ENCODE measurements at regions not wholly inside any gene's neighbourhood (a gene's known extent, or its start where the extent isn't known, plus 50 kb on each side); places are given as distances from the start of the nearest gene placed in this dataset.

DNA sequence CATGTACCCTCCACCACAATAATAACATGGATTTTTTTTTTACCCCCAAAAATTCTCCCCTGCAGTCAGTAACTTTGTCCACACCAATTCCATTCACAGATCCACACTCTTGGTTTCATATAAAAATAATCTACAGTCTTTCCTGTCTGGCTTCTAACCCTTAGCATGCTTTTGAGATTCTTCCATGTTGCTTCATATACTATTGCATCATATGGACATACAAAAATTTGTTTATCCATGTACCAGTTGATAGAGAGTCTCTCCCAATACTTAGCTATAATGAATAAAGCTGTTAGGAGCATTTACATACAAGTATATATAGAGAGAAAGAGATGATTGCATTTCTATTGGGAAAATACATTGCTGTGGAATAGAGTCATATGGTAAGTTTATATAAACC is 575.0 kb downstream of the XPNPEP1 start:
- no peaks in the 10 kb centered on the region for H3K9me3 ChIP-seq (ENCODE audit: control insufficient read depth, low read depth, low read length)

More for the DNA sequence above, 575.0 kb downstream of the XPNPEP1 start:
- Histone ChIP-seq H4K8ac (replicated peaks; ENCODE audit: insufficient read length, low read depth, low read length) (no peak overlapping the region), H2BK12ac (ENCODE audit: insufficient read length, low read depth, low read length) (no peak overlapping the region), H3K4ac (ENCODE audit: low read depth, low read length) (no peak overlapping the region), H3K4me1 (ENCODE audit: insufficient read depth, low read length) (no peaks in the 10 kb centered on the region), H3T11ph (ENCODE audit: low read length) (no peak overlapping the region), H3K79me1 (ENCODE audit: insufficient read depth, low read depth, low read length, poor library complexity, severe bottlenecking) (no peaks in the 10 kb centered on the region), H3K27ac (ENCODE audit: insufficient read length, low read depth, low read length) (no peak overlapping the region), H3K14ac (ENCODE audit: insufficient read depth, low read length) (no peak overlapping the region), H4K91ac (ENCODE audit: insufficient read length, low read depth, low read length) (no peak overlapping the region), H2BK120ac (ENCODE audit: low read depth, low read length, poor library complexity, severe bottlenecking) (no peak overlapping the region), H2BK15ac (ENCODE audit: low read depth, low read length) (no peak overlapping the region), H4K20me1 (ENCODE audit: control insufficient read depth, insufficient read depth, insufficient read length) (no peaks in the 10 kb centered on the region), H3K56ac (ENCODE audit: insufficient read length, low read depth, low read length) (no peak overlapping the region), H3K23ac (ENCODE audit: insufficient read length, low read depth, low read length) (no peak overlapping the region), H3K18ac (ENCODE audit: insufficient read length, low read depth, low read length) (no peak overlapping the region), H2BK5ac (ENCODE audit: insufficient read length, low read length) (no peak overlapping the region), H3K4me2 (ENCODE audit: insufficient read depth, insufficient read length, low read length) (no peak overlapping the region), H4K5ac (ENCODE audit: insufficient read length, low read depth, low read length) (no peak overlapping the region), H3K23me2 (ENCODE audit: insufficient read length, low read depth, low read length, poor library complexity, severe bottlenecking) (no peaks in the 10 kb centered on the region), H3K9ac (ENCODE audit: extremely low read depth, insufficient read length, low read length) (no peak overlapping the region), H2AFZ (ENCODE audit: low read length) (no peak overlapping the region), H3K27me3 (ENCODE audit: insufficient read depth, low read length) (no peaks in the 10 kb centered on the region), H2AK5ac (ENCODE audit: insufficient read length, low read length) (no peak overlapping the region), H3K79me2 (ENCODE audit: insufficient read depth, low read length) (no peaks in the 10 kb centered on the region), H2BK20ac (ENCODE audit: low read depth, low read length, poor library complexity, severe bottlenecking) (no peak overlapping the region)
- H3K27me3 Mint-ChIP-seq (ENCODE audit: low read depth), result no peaks in the 10 kb centered on the region
- DNase-seq, result no peak
- H3K9me3 Mint-ChIP-seq, result peaks cover 0 to 6% of the 10 kb centered on the region in 2 experiments; a peak in 2 of 5 replicates
- H3K4me1 Mint-ChIP-seq, result no peaks in the 10 kb centered on the region
- no peak overlapping the region for H3K27ac Mint-ChIP-seq
- no peaks in the 10 kb centered on the region for H3K36me3 Mint-ChIP-seq (ENCODE audit: insufficient read depth in 1 of 3, low read depth in 3 of 3)
- TF ChIP-seq, protein P1, sequence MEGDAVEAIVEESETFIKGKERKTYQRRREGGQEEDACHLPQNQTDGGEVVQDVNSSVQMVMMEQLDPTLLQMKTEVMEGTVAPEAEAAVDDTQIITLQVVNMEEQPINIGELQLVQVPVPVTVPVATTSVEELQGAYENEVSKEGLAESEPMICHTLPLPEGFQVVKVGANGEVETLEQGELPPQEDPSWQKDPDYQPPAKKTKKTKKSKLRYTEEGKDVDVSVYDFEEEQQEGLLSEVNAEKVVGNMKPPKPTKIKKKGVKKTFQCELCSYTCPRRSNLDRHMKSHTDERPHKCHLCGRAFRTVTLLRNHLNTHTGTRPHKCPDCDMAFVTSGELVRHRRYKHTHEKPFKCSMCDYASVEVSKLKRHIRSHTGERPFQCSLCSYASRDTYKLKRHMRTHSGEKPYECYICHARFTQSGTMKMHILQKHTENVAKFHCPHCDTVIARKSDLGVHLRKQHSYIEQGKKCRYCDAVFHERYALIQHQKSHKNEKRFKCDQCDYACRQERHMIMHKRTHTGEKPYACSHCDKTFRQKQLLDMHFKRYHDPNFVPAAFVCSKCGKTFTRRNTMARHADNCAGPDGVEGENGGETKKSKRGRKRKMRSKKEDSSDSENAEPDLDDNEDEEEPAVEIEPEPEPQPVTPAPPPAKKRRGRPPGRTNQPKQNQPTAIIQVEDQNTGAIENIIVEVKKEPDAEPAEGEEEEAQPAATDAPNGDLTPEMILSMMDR (conservative IDR thresholded peaks at IDR 0.05), result no peak
- no peak overlapping the region for H3K4me3 Mint-ChIP-seq

All from H9 (cell line).